Left ventricle myocardium inferior (tissue), 1 donor: ENCODE measurements at regions not wholly inside any gene's neighbourhood (a gene's known extent, or its start where the extent isn't known, plus 50 kb on each side); places are given as distances from the start of the nearest gene placed in this dataset.

Experiments used
- DNase-seq: peaks from one replicate; pipeline ENCODE4 v3.0.0-alpha.2; 2020
- H3K27ac ChIP-seq: fragments of 200-600 bp; replicated peaks from 2 replicates; pipeline ENCODE4 v1.8.0; 2021
- H3K27me3 ChIP-seq: fragments of 200-600 bp; 2 replicates; pipeline ENCODE4 v1.8.0; 2021; ENCODE audit warnings: low read depth
- H3K36me3 ChIP-seq: fragments of 200-600 bp; 2 replicates; pipeline ENCODE4 v1.8.0; 2021
- H3K4me1 ChIP-seq: fragments of 200-600 bp; 2 replicates; pipeline ENCODE4 v1.8.0; 2021
- H3K4me3 ChIP-seq: fragments of 200-600 bp; 2 replicates; pipeline ENCODE4 v1.8.0; 2021; ENCODE audit warnings: mild to moderate bottlenecking, moderate library complexity
- H3K9me3 ChIP-seq: fragments of 200-600 bp; replicated peaks from 2 replicates; pipeline ENCODE4 v1.8.0; 2021
- intact Hi-C: fragments of 100-400 bp; cut with micrococcal nuclease; formaldehyde crosslinking; loops from one replicate; pipeline ENCODE4 v1.11.0; 2022
- TF ChIP-seq, protein P1 (sequence below): fragments of 200-600 bp; IDR thresholded peaks from 2 replicates; pipeline ENCODE4 v1.8.0; 2021; ENCODE audit warnings: antibody characterized with exemption, mild to moderate bottlenecking, borderline replicate concordance
- donor health status: DM: no; HTN: yes; CAD: no; lungs with severe emphysema.

DNA sequence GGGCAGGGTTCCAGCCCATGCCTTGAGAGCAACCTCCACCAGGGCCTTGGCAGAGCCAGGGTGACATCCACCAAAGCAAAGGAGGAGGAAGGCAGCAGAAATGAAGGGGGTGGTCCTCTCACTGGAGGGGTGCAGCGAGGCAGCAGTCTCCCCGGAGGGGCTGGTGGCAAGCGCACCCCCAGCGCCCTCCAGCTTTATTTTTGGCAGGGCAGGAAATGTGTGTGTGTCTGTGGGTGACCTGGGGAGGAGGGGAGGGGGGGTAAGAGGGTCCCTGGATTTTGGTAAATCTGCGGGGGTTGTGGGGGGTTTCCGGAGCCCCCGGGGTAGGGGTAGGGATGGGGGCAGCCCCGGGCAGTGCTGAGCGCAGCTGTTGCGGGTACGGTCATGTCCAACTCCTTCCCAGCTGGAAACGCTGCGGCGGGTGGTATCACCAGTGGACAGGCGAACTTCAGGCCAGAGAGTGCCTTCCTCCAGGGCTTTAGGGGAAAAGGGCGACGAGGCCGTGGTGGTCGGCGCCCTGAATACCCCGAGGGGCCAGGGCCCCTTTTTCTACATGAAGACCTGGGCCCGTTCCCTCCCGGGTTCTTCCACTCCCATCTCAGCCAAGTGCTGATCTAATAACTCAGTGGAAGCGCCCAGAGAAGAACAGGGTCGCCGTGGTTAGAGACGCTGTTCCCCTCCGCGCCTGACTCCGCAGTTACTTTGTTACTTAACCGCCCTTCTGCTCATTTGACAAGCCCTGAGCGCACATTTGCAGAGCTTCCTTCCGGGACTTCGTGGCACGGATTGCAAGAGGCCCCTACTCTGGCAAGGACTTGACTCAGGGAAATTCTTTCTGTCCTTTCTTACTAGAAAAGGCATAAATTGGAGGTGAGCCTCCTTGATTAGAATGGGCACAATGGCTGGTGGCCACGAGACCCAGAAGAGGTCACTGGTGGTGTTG is 55.2 kb downstream of the FOS start:
- Histone ChIP-seq H3K27me3 (no peaks in the 10 kb centered on the region), H3K27ac (peak overlapping the region; percentile 62), H3K36me3 (no peaks in the 10 kb centered on the region), H3K9me3 (no peaks in the 10 kb centered on the region), H3K4me3 (peak overlapping the region; percentile 1), H3K4me1 (peaks cover 12% of the 10 kb centered on the region)
- intact Hi-C loops, result no loop called here
- DNase-seq, result peak; percentile 60
- TF ChIP-seq, protein P1, sequence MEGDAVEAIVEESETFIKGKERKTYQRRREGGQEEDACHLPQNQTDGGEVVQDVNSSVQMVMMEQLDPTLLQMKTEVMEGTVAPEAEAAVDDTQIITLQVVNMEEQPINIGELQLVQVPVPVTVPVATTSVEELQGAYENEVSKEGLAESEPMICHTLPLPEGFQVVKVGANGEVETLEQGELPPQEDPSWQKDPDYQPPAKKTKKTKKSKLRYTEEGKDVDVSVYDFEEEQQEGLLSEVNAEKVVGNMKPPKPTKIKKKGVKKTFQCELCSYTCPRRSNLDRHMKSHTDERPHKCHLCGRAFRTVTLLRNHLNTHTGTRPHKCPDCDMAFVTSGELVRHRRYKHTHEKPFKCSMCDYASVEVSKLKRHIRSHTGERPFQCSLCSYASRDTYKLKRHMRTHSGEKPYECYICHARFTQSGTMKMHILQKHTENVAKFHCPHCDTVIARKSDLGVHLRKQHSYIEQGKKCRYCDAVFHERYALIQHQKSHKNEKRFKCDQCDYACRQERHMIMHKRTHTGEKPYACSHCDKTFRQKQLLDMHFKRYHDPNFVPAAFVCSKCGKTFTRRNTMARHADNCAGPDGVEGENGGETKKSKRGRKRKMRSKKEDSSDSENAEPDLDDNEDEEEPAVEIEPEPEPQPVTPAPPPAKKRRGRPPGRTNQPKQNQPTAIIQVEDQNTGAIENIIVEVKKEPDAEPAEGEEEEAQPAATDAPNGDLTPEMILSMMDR, result no peak

DNA sequence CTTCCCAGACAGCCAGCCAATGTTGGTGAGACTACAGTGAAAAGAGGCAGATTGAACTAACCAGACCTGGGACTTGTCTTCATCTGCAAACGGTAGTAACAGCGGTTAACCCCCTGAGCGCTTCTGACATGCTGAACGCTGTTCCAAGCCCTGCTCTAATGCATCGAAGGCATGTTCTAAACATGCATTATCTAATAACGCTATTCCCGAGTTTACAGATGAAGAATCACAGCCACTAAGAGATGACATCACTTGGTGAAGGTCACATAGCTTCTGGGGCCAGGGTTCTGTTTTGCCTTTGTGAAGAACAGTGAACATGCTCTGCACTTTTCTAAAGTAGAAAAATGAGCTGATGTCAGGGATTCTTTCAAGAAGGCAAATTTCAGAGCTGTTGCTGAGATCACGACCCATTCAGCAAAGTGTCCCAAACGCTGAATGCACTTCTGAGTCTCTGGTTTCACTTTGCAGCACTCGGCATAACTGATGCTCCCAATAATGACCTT is 56.0 kb downstream of the FOS start:
- H3K27ac ChIP-seq, result peak overlapping the region; percentile 62
- no peak for DNase-seq
- no peaks in the 10 kb centered on the region for H3K27me3 ChIP-seq
- TF ChIP-seq, protein P1, result no peak
- H3K4me3 ChIP-seq, result peak overlapping the region; percentile 1
- no peaks in the 10 kb centered on the region for H3K9me3 ChIP-seq
- intact Hi-C loops, result no loop called here
- peaks cover 19% of the 10 kb centered on the region for H3K4me1 ChIP-seq
- no peaks in the 10 kb centered on the region for H3K36me3 ChIP-seq

DNA sequence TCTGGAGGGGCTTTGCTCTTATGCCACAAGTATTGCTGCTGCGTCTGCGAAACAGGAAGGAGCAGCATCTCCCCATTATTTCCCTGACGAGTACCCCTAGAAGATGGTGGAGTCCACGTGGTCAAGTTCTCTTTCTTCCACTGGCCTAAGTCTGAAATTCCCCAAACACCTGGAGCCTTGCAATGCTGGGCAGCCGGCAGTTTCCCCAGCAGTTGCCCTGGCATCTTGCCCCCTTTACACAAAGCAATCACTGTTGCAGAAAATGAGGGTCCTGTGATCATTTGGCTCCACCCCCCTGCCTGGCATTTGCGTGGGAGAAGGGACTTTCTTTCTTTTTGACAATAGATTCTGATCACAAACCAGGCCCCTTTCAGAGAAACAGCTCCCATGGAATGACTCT is 56.9 kb downstream of the FOS start:
- Histone ChIP-seq H3K36me3 (no peaks in the 10 kb centered on the region), H3K27me3 (no peaks in the 10 kb centered on the region), H3K4me3 (no peak overlapping the region), H3K27ac (peak overlapping the region; percentile 62), H3K9me3 (no peaks in the 10 kb centered on the region), H3K4me1 (peaks cover 29% of the 10 kb centered on the region)
- no peak for DNase-seq
- intact Hi-C loops, result no loop called here
- TF ChIP-seq, protein P1, result no peak

DNA sequence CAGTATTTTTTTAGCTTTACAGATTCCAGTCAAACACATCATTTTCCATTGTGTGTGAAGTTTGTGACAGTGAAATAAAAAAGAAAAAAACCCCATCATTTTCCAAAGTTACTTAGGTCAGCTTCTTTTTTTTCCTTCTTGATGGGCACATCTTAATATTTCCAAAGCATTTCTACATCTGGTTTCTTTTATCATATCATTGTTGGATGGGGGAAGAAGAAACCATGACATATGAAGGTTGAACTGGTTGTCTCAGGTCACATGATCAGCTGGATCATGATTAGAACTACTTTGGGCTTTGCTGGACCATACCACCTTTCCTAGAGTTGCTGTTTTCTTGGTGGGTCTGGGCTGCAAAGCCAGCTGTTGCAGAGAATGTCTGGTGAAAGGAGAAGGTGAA is 59.8 kb downstream of the FOS start:
- peak overlapping the region; percentile 94 for H3K27ac ChIP-seq
- H3K4me1 ChIP-seq, result peaks cover 48% of the 10 kb centered on the region

DNA sequence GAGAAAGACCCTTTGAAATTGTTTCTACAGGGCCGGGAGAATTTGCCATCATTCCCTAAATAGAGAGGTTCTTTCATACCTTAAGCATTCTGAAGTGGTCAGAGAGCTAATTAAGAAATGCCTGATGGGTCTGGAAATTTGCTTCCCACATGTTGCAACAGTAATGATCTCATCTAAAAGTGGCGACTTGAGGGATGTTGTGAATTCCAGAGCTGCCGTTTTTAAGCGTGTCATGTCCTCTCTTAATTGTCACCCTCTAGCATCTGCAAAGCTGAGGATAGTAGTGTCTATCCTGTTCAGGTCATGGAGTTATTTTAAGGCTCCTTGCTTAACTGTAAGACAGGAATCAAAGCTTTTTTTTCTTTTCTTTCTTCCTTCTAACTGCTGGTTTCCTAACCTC is 60.4 kb downstream of the FOS start:
- peaks cover 48% of the 10 kb centered on the region for H3K4me1 ChIP-seq
- no peak for DNase-seq
- no peak overlapping the region for H3K4me3 ChIP-seq
- no peaks in the 10 kb centered on the region for H3K36me3 ChIP-seq
- no peaks in the 10 kb centered on the region for H3K9me3 ChIP-seq
- no peaks in the 10 kb centered on the region for H3K27me3 ChIP-seq
- TF ChIP-seq, protein P1, result no peak
- peak overlapping the region; percentile 94 for H3K27ac ChIP-seq
- intact Hi-C loops, result no loop called here

More for the DNA sequence above, 59.8 kb downstream of the FOS start:
- Histone ChIP-seq H3K27me3 (no peaks in the 10 kb centered on the region), H3K36me3 (no peaks in the 10 kb centered on the region), H3K4me3 (no peak overlapping the region), H3K9me3 (no peaks in the 10 kb centered on the region)
- intact Hi-C loops, result no loop called here
- TF ChIP-seq, protein P1, result no peak
- no peak for DNase-seq
